Urinary bladder (tissue), 3 donors: ENCODE measurements at regions not wholly inside any gene's neighbourhood (a gene's known extent, or its start where the extent isn't known, plus 50 kb on each side); places are given as distances from the start of the nearest gene placed in this dataset.

Experiments
- DNase-seq: peaks from one replicate; pipeline ENCODE4 v3.0.0-alpha.2; 2015; ENCODE audit errors: extremely low spot score
- H3K27ac ChIP-seq: one replicate; pipeline ENCODE4 v1.5.1; 2013; ENCODE audit warnings: low read depth, mild to moderate bottlenecking, moderate library complexity
- H3K36me3 ChIP-seq: one replicate; pipeline ENCODE4 v1.6.1; 2013; ENCODE audit warnings: mild to moderate bottlenecking, moderate library complexity; ENCODE audit not compliant: insufficient read depth
- H3K4me1 ChIP-seq: one replicate; pipeline ENCODE4 v1.6.1; 2013; ENCODE audit warnings: mild to moderate bottlenecking, moderate library complexity; ENCODE audit not compliant: insufficient read depth
- H3K4me3 ChIP-seq: one replicate; pipeline ENCODE4 v1.5.1; 2013; ENCODE audit warnings: low read depth, low read length
- WGBS: extraction: QIAGEN DNeasy Blood & Tissue Kit; methylation state at CpG from one replicate; pipeline ENCODE4 v1.1.7; 2013; 5-methylcytosine and 5-hydroxymethylcytosine counted together
- donor health status: healthy with polysubstance abuse.
- donor health status: healthy.

- WGBS = 60% methylated on average over 5 of the region's 5 CpGs
- Histone ChIP-seq H3K27ac (no peak overlapping the region), H3K36me3 (no peaks in the 10 kb centered on the region), H3K4me1 (no peaks in the 10 kb centered on the region), H3K4me3 (no peak overlapping the region)
- DNase-seq = no peak
Measured at GRCh38 chr2:102927854-102928267, 166.0 kb downstream of the TMEM182 start.

- Histone ChIP-seq H3K36me3 (no peaks in the 10 kb centered on the region), H3K4me3 (no peak overlapping the region), H3K4me1 (no peaks in the 10 kb centered on the region), H3K27ac (no peak overlapping the region)
- no peak for DNase-seq
- WGBS = 38% methylated on average over 2 of the region's 2 CpGs
Measured at GRCh38 chr2:102929721-102930120, 167.9 kb downstream of the TMEM182 start.

GRCh38 chr2:102932501-102932900 lies 170.7 kb downstream of the TMEM182 start:
- Histone ChIP-seq H3K4me3 (no peak overlapping the region), H3K27ac (no peak overlapping the region), H3K36me3 (no peaks in the 10 kb centered on the region), H3K4me1 (no peaks in the 10 kb centered on the region)
- WGBS = 53% methylated on average over 6 of the region's 6 CpGs
- DNase-seq = no peak

GRCh38 chr2:102939207-102939606 lies 177.4 kb downstream of the TMEM182 start:
- no peak for DNase-seq
- Histone ChIP-seq H3K4me1 (no peaks in the 10 kb centered on the region), H3K27ac (no peak overlapping the region), H3K36me3 (no peaks in the 10 kb centered on the region), H3K4me3 (no peak overlapping the region)
- 44% methylated on average over 1 of the region's 1 CpG for WGBS

GRCh38 chr2:102940684-102941083 lies 178.9 kb downstream of the TMEM182 start:
- WGBS = 45% methylated on average over 3 of the region's 3 CpGs
- Histone ChIP-seq H3K4me1 (no peaks in the 10 kb centered on the region), H3K36me3 (no peaks in the 10 kb centered on the region)

GRCh38 chr2:102942107-102942506 lies 180.3 kb downstream of the TMEM182 start:
- DNase-seq = no peak
- Histone ChIP-seq H3K36me3 (no peaks in the 10 kb centered on the region), H3K27ac (no peak overlapping the region), H3K4me3 (no peak overlapping the region), H3K4me1 (no peaks in the 10 kb centered on the region)
- WGBS = 79% methylated on average over 3 of the region's 3 CpGs

More at GRCh38 chr2:102940684-102941083, 178.9 kb downstream of the TMEM182 start:
- no peak for DNase-seq
- no peak overlapping the region for H3K27ac ChIP-seq
- H3K4me3 ChIP-seq = no peak overlapping the region

- Histone ChIP-seq H3K4me3 (no peak overlapping the region), H3K36me3 (no peaks in the 10 kb centered on the region), H3K27ac (no peak overlapping the region), H3K4me1 (no peaks in the 10 kb centered on the region)
- DNase-seq = no peak
- 85% methylated on average over 2 of the region's 2 CpGs for WGBS
Measured at GRCh38 chr2:102943251-102943650, 181.4 kb downstream of the TMEM182 start.

- H3K4me1 ChIP-seq = no peaks in the 10 kb centered on the region
- 61% methylated on average over 3 of the region's 3 CpGs for WGBS
- no peak for DNase-seq
- H3K36me3 ChIP-seq = no peaks in the 10 kb centered on the region
- no peak overlapping the region for H3K4me3 ChIP-seq
- H3K27ac ChIP-seq = no peak overlapping the region
Measured at GRCh38 chr2:102950371-102950946, 188.6 kb downstream of the TMEM182 start.

- WGBS = 68% methylated on average over 3 of the region's 3 CpGs
- Histone ChIP-seq H3K36me3 (no peaks in the 10 kb centered on the region), H3K4me1 (no peaks in the 10 kb centered on the region), H3K4me3 (no peak overlapping the region), H3K27ac (no peak overlapping the region)
- no peak for DNase-seq
Measured at GRCh38 chr2:102951249-102951648, 189.4 kb downstream of the TMEM182 start.

- 48% methylated on average over 4 of the region's 4 CpGs for WGBS
- peak; percentile 5 for DNase-seq
- Histone ChIP-seq H3K36me3 (no peaks in the 10 kb centered on the region), H3K27ac (no peak overlapping the region), H3K4me3 (no peak overlapping the region), H3K4me1 (no peaks in the 10 kb centered on the region)
Measured at GRCh38 chr2:102967451-102967850, 205.6 kb downstream of the TMEM182 start.

- Histone ChIP-seq H3K4me1 (no peaks in the 10 kb centered on the region), H3K36me3 (no peaks in the 10 kb centered on the region), H3K27ac (no peak overlapping the region), H3K4me3 (no peak overlapping the region)
- WGBS = 84% methylated on average over 6 of the region's 6 CpGs
- DNase-seq = no peak
Measured at GRCh38 chr2:102968375-102968774, 206.5 kb downstream of the TMEM182 start.

- no peak for DNase-seq
- Histone ChIP-seq H3K4me3 (no peak overlapping the region), H3K27ac (no peak overlapping the region), H3K36me3 (no peaks in the 10 kb centered on the region), H3K4me1 (no peaks in the 10 kb centered on the region)
- WGBS = 64% methylated on average over 6 of the region's 6 CpGs
Measured at GRCh38 chr2:102971701-102972100, 209.9 kb downstream of the TMEM182 start.

GRCh38 chr2:102975996-102976975 lies 214.5 kb downstream of the TMEM182 start:
- DNase-seq = peak; percentile 20
- 27% methylated on average over 8 of the region's 8 CpGs for WGBS
- Histone ChIP-seq H3K36me3 (no peaks in the 10 kb centered on the region), H3K27ac (no peak overlapping the region), H3K4me1 (no peaks in the 10 kb centered on the region), H3K4me3 (no peak overlapping the region)

GRCh38 chr2:102977426-102978090 lies 215.7 kb downstream of the TMEM182 start:
- Histone ChIP-seq H3K27ac (no peak overlapping the region), H3K36me3 (no peaks in the 10 kb centered on the region), H3K4me1 (no peaks in the 10 kb centered on the region), H3K4me3 (no peak overlapping the region)
- DNase-seq = no peak
- 66% methylated on average over 2 of the region's 2 CpGs for WGBS
